Neutrophil (primary cell): ENCODE measurements at regions not wholly inside any gene's neighbourhood (a gene's known extent, or its start where the extent isn't known, plus 50 kb on each side); places are given as distances from the start of the nearest gene placed in this dataset.

Source experiments
- H3K27ac ChIP-seq: fragments of 200-600 bp; sonication (generic); 2 replicates; pipeline ENCODE4 v1.5.1; 2016; ENCODE audit warnings: mild to moderate bottlenecking, moderate library complexity
- H3K27me3 ChIP-seq: fragments of 200-600 bp; sonication (generic); 2 replicates; pipeline ENCODE4 v1.6.0; 2016; ENCODE audit warnings: mild to moderate bottlenecking
- H3K36me3 ChIP-seq: fragments of 200-600 bp; sonication (generic); 2 replicates; pipeline ENCODE4 v1.5.1; 2017
- H3K4me1 ChIP-seq, 2 experiments: fragments of 200-600 bp in 1 of 2; sonication (generic) in 1 of 2; 1 replicate in 1 of 2; 2 replicates in 1 of 2; pipeline versions ENCODE4 v1.5.1 to v1.6.1; 2013 to 2016; ENCODE audit warnings: low read depth in 1 of 2, low read length in 1 of 2, mild to moderate bottlenecking in 1 of 2, moderate library complexity in 1 of 2; ENCODE audit not compliant: control insufficient read depth in 1 of 2, insufficient read depth in 1 of 2
- H3K4me3 ChIP-seq, 2 experiments: fragments of 200-600 bp in 1 of 2; sonication (generic) in 1 of 2; 1 replicate in 1 of 2; 2 replicates in 1 of 2; pipeline ENCODE4 v1.5.1; 2013 to 2016; ENCODE audit warnings: low read depth in 1 of 2, low read length in 1 of 2, mild to moderate bottlenecking in 1 of 2, moderate library complexity in 1 of 2
- H3K9me3 ChIP-seq: fragments of 200-600 bp; sonication (generic); 2 replicates; pipeline ENCODE4 v1.5.1; 2016
- TF ChIP-seq, protein P1 (sequence below): fragments of 200-600 bp; sonication (generic); IDR thresholded peaks from 2 replicates; pipeline ENCODE4 v1.5.1; 2016; ENCODE audit warnings: antibody characterized with exemption

DNA sequence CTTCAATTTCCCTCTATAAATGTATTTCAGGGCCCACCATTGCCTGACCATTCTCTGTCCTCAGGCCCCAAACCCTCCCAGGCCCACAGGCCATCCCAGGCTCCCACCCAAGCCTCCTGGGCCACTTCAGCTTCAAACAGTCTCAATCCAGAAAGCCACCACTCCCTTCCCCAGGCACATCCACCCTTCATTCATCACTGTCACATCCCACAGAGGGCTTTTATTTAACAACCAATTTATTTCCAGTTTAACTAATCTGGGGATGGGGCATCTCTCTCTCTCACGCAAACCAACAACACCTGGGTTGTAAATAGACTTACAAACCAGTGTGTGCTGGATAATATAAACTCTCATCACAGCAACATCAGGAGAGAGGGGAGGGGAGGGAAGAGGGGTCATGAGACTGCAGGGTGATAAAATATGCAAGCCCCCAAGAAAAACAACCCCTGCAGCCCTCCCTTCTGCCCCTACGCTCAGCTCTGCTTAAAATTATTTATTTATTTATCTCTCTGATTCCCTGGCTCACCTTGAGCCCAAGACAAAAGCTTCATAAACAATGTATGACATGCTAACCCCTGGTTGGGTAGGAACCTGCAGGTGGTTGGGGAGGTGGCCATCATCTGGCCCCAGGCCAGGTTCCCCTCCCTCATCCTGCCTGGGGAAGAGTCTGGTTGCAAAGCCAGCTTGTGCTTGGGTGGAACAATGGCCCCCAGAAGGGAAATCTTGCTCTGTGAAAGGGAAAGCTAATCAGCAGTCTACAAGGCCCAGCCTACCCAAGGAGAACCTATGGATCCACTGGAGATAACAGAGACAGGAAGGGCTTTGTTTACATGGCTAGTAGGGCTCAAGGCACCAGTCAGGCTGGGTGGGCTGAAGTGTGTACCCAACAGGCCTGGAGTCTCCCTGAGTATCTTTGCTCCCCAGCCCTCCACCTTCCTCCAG, 359.2 kb downstream of the BUD13 start:
- Histone ChIP-seq H3K27ac (no peak overlapping the region), H3K9me3 (no peaks in the 10 kb centered on the region), H3K36me3 (no peaks in the 10 kb centered on the region), H3K4me3 (no peak overlapping the region), H3K4me1 (no peaks in the 10 kb centered on the region), H3K27me3 (peaks cover 4% of the 10 kb centered on the region)
- TF ChIP-seq, protein P1, sequence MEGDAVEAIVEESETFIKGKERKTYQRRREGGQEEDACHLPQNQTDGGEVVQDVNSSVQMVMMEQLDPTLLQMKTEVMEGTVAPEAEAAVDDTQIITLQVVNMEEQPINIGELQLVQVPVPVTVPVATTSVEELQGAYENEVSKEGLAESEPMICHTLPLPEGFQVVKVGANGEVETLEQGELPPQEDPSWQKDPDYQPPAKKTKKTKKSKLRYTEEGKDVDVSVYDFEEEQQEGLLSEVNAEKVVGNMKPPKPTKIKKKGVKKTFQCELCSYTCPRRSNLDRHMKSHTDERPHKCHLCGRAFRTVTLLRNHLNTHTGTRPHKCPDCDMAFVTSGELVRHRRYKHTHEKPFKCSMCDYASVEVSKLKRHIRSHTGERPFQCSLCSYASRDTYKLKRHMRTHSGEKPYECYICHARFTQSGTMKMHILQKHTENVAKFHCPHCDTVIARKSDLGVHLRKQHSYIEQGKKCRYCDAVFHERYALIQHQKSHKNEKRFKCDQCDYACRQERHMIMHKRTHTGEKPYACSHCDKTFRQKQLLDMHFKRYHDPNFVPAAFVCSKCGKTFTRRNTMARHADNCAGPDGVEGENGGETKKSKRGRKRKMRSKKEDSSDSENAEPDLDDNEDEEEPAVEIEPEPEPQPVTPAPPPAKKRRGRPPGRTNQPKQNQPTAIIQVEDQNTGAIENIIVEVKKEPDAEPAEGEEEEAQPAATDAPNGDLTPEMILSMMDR: no peak

DNA sequence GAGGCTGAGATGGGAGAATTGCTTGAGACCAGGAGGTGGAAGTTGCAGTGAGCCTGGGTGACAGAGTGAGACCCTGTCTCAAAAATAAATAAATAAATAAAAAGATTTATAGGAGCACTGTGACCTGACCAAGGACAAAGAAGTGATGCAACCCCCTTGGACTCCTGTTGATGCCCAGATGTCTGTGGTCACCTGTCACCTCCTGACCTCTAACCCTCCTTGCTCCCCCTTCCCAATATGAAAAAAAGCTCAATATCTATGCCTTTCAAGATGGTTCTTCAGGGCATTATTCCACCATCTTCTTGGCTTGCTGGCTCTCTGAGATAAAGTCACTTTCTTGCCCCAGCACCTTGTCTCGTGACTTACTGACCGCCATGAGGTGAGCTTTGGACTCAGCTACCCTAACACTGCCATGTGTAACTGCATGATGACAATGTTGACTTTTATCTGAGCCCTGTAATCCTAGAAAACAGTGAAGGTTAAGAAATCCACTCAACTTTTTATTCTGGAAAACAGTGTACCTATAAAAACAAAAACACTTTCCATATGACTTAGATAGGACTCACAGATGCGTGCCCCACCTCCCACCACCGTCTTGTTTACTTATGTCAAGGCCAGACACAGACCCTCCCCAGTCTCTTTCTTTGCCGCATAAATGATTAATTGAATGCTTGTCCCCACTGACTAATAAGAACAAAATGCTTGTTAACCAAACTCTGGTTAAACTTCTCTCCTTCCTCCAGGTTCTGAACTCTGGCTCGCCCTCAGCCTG, 360.5 kb downstream of the BUD13 start:
- TF ChIP-seq, protein P1: no peak
- Histone ChIP-seq H3K9me3 (no peaks in the 10 kb centered on the region), H3K4me3 (no peak overlapping the region), H3K36me3 (no peaks in the 10 kb centered on the region), H3K27ac (no peak overlapping the region), H3K27me3 (peaks cover 4% of the 10 kb centered on the region), H3K4me1 (no peaks in the 10 kb centered on the region)

DNA sequence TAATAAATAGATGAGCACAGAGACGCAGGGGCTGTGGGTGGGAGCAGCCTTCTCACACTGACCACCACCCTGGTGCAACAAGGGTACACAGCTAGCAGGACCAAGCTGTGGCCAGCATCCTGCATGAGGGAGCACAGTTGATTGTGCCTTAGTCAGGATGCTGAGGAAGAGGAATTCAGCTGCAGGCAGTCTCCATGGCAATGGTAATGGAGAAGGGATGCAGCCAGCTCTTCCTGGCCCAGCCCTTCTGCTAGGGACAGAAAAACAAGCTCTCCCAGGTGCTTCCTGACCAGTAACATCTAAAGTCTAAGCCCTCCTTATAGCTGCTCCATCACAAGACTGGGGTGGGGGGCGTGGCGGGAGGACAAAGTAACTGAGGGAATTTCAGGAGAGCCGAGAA, 363.5 kb downstream of the BUD13 start:
- Histone ChIP-seq H3K27ac (no peak overlapping the region), H3K4me3 (no peak overlapping the region), H3K9me3 (no peaks in the 10 kb centered on the region), H3K4me1 (no peaks in the 10 kb centered on the region), H3K27me3 (peaks cover 4% of the 10 kb centered on the region), H3K36me3 (no peaks in the 10 kb centered on the region)
- TF ChIP-seq, protein P1: no peak

DNA sequence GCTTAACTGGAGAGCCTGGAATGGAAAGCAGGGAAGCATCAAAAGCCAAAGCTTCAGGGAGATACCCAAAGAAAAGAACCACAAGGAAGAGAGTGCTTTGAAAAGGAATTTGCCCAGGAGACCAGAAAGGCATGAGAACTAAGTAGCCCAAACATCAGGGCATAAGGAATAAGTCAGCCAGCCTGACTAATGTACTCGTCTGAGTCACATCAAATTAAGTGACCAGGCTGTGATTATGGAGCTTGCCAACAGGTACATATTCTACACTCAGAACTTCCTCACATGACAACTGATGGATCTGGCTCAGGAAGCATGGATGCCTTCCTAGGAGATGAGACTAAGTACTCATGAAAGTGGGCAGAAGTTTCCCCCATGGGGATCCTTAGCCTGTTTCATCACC, 366.7 kb downstream of the BUD13 start:
- Histone ChIP-seq H3K9me3 (no peaks in the 10 kb centered on the region), H3K4me3 (no peak overlapping the region)

DNA sequence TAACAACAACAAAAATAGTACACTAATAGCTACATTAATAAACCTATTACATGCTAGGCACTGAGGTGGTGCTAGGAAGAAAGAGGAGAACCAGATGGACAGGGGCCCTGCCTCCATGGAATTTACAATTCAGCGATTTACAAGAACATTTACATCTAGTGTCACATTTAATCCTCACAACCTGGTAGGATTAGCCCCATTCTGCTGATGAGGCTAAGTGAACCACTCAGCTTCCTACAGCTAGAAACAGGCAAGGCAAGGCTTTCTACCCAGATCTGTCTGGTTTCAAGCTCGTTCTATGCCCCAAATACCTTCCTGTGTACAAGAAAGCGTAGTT, 368.4 kb downstream of the BUD13 start:
- no peak overlapping the region for H3K4me3 ChIP-seq
- no peaks in the 10 kb centered on the region for H3K4me1 ChIP-seq
- H3K36me3 ChIP-seq: no peaks in the 10 kb centered on the region
- no peaks in the 10 kb centered on the region for H3K27me3 ChIP-seq
- H3K9me3 ChIP-seq: no peaks in the 10 kb centered on the region
- TF ChIP-seq, protein P1: no peak
- no peak overlapping the region for H3K27ac ChIP-seq

More for the DNA sequence above, 366.7 kb downstream of the BUD13 start:
- TF ChIP-seq, protein P1: no peak
- no peak overlapping the region for H3K27ac ChIP-seq
- no peaks in the 10 kb centered on the region for H3K4me1 ChIP-seq
- peaks cover 2% of the 10 kb centered on the region for H3K27me3 ChIP-seq
- no peaks in the 10 kb centered on the region for H3K36me3 ChIP-seq
